ENCODE measurements at regions not wholly inside any gene's neighbourhood (a gene's known extent, or its start where the extent isn't known, plus 50 kb on each side); places are given as distances from the start of the nearest gene placed in this dataset.
"Not testable (repeated sequence)": the region's sequence is repeated elsewhere in the genome, so short reads cannot be mapped to it uniquely, and the experiment has no call there.

DNA sequence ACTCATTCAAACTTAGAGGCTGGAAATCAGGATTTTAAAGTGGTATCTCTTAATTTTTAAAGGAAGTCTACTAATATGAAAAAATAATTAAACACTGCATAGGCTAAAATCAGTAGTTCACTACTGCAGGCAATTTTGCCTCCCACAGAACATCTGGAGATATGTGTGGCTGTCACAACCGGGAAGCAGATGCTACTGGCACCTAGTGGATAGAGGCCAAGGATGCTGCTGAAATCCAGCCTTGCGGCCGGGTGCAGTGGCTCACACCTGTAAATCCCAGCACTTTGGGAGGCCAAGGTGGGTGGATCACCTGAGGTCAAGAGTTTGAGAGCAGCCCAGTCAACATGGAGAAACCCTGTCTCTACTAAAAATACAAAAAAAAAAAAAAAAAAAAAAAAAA lies 473.9 kb downstream of the XYLT1 start:
- Histone ChIP-seq H3K27me3 (replicated peaks in 1 of 7) (peaks cover 0 to 4% (median 0%) of the 10 kb centered on the region in 7 donors), H3K4me1 (peaks cover 0 to 15% (median 11%) of the 10 kb centered on the region in 6 donors), H3K9me3 (no peaks in the 10 kb centered on the region), H3K36me3 (no peaks in the 10 kb centered on the region), H3K27ac (no peak overlapping the region), H3K4me3 (no peak overlapping the region)
- DNase-seq = no peak
- intact Hi-C loops (cut with DNase I; ENCODE audit: low total_unique reads) = no loop called here
- WGBS, 5 donors = 78 to 95% (median 91%) methylated on average over 3 of the region's 3 CpGs
- TF ChIP-seq POLR2AphosphoS5 (IDR thresholded peaks at IDR 0.05) = no peak
- TF ChIP-seq POLR2A (IDR thresholded peaks at IDR 0.05) = no peak
- TF ChIP-seq, protein P1, sequence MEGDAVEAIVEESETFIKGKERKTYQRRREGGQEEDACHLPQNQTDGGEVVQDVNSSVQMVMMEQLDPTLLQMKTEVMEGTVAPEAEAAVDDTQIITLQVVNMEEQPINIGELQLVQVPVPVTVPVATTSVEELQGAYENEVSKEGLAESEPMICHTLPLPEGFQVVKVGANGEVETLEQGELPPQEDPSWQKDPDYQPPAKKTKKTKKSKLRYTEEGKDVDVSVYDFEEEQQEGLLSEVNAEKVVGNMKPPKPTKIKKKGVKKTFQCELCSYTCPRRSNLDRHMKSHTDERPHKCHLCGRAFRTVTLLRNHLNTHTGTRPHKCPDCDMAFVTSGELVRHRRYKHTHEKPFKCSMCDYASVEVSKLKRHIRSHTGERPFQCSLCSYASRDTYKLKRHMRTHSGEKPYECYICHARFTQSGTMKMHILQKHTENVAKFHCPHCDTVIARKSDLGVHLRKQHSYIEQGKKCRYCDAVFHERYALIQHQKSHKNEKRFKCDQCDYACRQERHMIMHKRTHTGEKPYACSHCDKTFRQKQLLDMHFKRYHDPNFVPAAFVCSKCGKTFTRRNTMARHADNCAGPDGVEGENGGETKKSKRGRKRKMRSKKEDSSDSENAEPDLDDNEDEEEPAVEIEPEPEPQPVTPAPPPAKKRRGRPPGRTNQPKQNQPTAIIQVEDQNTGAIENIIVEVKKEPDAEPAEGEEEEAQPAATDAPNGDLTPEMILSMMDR (IDR thresholded peaks at IDR 0.05 in 8 of 11, conservative IDR thresholded peaks at IDR 0.05 in 3 of 11) = no peak

DNA sequence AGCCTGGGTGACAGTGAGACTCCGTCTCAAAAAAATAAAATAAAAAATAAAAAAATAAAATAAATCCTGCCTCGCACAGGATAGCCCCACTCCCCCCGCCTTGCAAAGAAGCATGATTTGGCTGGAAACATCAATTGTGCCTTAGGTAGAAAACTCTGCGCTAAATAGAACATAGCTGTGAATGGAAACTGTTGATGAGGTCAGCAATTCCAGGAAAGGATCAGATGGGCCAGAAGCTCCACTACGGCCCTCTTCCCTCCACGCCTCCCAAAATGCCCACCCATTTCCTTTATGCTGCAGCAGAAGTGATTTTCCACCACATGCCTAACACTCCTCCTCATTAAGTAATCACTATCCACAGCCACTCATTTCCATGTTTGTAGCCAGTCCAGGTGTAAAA lies 473.4 kb downstream of the XYLT1 start:
- H3K27ac ChIP-seq = no peak overlapping the region
- H3K36me3 ChIP-seq = no peaks in the 10 kb centered on the region
- H3K9me3 ChIP-seq = no peaks in the 10 kb centered on the region
- H3K4me3 ChIP-seq = no peak overlapping the region
- TF ChIP-seq, protein P1 (IDR thresholded peaks at IDR 0.05 in 8 of 11, conservative IDR thresholded peaks at IDR 0.05 in 3 of 11) = no peak
- TF ChIP-seq POLR2AphosphoS5 (IDR thresholded peaks at IDR 0.05) (no peak), POLR2A (IDR thresholded peaks at IDR 0.05) (no peak)
- H3K4me1 ChIP-seq = peaks cover 0 to 16% (median 11%) of the 10 kb centered on the region in 6 donors
- 75 to 84% (median 83%) methylated on average over 6 of the region's 6 CpGs for WGBS, 5 donors
- intact Hi-C loops (cut with DNase I; ENCODE audit: low total_unique reads) = no loop called here
- no peak for DNase-seq
- H3K27me3 ChIP-seq (replicated peaks in 1 of 7) = peaks cover 0 to 4% (median 0%) of the 10 kb centered on the region in 7 donors

DNA sequence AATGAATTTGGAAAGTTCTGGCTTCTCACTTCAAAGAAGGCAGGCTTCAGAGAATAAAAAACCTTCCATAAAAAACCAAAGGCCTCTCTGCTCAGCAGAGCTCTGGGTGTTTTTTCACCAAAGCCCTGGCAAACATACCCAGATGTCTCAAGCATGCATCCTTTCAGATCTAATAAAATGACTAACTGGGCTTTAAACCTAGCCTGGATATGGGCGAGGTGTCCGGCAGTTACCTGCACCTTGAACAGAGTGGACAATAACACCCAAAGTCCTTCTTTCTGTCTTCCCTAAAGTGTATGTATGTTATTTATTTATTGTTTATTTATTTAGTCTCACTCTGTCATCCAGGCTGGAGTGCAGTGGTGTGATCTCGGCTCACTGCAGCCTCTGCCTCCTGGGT lies 469.3 kb downstream of the XYLT1 start:
- 85 to 94% (median 92%) methylated on average over 3 of the region's 3 CpGs for WGBS, 5 donors
- DNase-seq = no peak
- peaks cover 0 to 7% (median 0%) of the 10 kb centered on the region in 6 donors for H3K4me1 ChIP-seq
- H3K4me3 ChIP-seq = no peak overlapping the region
- H3K27ac ChIP-seq = no peak overlapping the region
- peaks cover 0 to 1% (median 0%) of the 10 kb centered on the region in 7 donors for H3K27me3 ChIP-seq (replicated peaks in 1 of 7)
- H3K36me3 ChIP-seq = no peaks in the 10 kb centered on the region
- peaks cover 0 to 17% (median 2%) of the 10 kb centered on the region in 8 donors for H3K9me3 ChIP-seq
- TF ChIP-seq, protein P1 (IDR thresholded peaks at IDR 0.05 in 8 of 11, conservative IDR thresholded peaks at IDR 0.05 in 3 of 11) = no peak
- TF ChIP-seq POLR2A (IDR thresholded peaks at IDR 0.05) = no peak
- no peak for TF ChIP-seq POLR2AphosphoS5 (IDR thresholded peaks at IDR 0.05)
- intact Hi-C loops (cut with DNase I; ENCODE audit: low total_unique reads) = no loop called here

DNA sequence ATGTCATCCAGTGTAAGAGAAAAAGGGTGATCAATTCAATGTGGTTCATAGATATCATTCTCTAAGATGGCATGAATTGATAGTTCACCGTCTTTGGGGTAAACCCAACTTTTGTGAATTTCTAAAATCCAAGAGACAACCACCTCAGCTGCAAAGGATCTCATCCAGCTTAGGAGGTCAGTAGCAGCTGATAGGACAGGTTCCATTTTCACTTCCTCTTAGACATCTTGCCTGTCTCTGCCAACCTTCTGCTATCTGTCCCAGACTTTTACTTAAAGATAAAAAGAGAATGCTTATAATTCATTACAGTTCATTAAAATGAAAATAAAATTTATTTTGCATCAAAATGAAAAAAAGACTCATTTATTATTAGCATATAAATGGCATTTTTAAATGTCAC lies 468.2 kb downstream of the XYLT1 start:
- H3K4me1 ChIP-seq = peaks cover 0 to 7% (median 0%) of the 10 kb centered on the region in 6 donors
- H3K27me3 ChIP-seq (replicated peaks in 1 of 7) = no peaks in the 10 kb centered on the region
- no peak overlapping the region for H3K4me3 ChIP-seq
- 68 to 96% (median 92%) methylated on average over 1 of the region's 1 CpG for WGBS, 5 donors
- TF ChIP-seq POLR2A (IDR thresholded peaks at IDR 0.05) (no peak), POLR2AphosphoS5 (IDR thresholded peaks at IDR 0.05) (no peak)
- TF ChIP-seq, protein P1 (IDR thresholded peaks at IDR 0.05 in 8 of 11, conservative IDR thresholded peaks at IDR 0.05 in 3 of 11) = no peak
- no peaks in the 10 kb centered on the region for H3K36me3 ChIP-seq
- no peak for DNase-seq
- H3K27ac ChIP-seq = no peak overlapping the region
- H3K9me3 ChIP-seq = peaks cover 0 to 17% (median 2%) of the 10 kb centered on the region in 8 donors
- intact Hi-C loops (cut with DNase I; ENCODE audit: low total_unique reads) = no loop called here

DNA sequence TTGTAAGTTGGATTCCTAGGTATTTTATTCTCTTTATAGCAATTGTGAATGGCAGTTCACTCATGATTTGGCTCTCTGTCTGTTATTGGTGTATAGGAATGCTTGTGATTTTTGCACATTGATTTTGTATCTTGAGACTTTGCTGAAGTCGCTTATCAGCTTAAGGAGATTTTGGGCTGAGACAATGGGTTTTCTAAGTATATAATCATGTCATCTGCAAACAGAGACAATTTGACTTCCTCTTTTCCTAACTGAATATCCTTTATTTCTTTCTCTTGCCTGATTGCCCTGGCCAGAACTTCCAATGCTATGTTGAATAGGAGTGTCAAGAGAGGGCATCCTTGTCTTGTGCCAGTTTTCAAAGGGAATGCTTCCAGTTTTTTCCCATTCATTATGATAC lies 464.8 kb downstream of the XYLT1 start:
- DNase-seq; H3K36me3 ChIP-seq; H3K4me3 ChIP-seq; H3K27me3 ChIP-seq (replicated peaks in 1 of 7); intact Hi-C loops (cut with DNase I; ENCODE audit: low total_unique reads); H3K4me1 ChIP-seq; H3K27ac ChIP-seq: not testable (repeated sequence)
- peaks cover 0 to 17% (median 2%) of the 10 kb centered on the region in 8 donors for H3K9me3 ChIP-seq
- WGBS, 5 donors = 76 to 95% (median 90%) methylated on average over 1 of the region's 1 CpG
